ENCODE measurements at regions not wholly inside any gene's neighbourhood (a gene's known extent, or its start where the extent isn't known, plus 50 kb on each side); places are given as distances from the start of the nearest gene placed in this dataset.
A peak's percentile ranks its signal among the peaks of the same experiment; 100 is the strongest.

DNA sequence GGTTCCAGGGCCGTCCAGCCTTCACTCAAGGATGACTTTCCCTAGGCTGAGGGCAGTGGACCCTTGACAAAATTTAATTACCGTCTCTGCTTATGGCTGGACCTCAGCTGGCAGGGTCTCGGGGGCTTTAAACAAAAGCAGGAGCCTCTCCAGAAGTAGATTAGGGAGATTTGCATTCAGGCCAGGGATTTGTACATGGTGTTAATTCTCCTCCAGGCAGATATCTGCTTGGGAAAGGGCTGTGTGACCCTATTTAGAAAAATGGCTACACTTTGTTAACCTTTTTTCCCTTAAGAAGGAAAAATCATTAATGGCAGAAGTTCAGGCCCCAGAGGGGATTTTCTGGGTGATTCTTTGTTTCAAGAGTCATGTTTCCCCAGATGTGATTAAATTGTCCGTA, 329.1 kb upstream of the C2CD4B start:
- Histone ChIP-seq H3K27me3 (ENCODE audit: control insufficient read depth, insufficient read depth) (no peaks in the 10 kb centered on the region), H3K9me3 (ENCODE audit: control insufficient read depth, low read length) (no peaks in the 10 kb centered on the region), H3K27ac (ENCODE audit: low read length) (no peak overlapping the region), H3K4me1 (ENCODE audit: control insufficient read depth, insufficient read depth, low read length) (peaks cover 17% of the 10 kb centered on the region), H3K4me3 (ENCODE audit: low read length) (no peak overlapping the region)
- intact Hi-C loops (cut with DNase I): no loop called here
- ATAC-seq: no peak
- peak in 1 of 3 donors; percentile 62 for DNase-seq
- WGBS: 50% methylated on average over 4 of the region's 4 CpGs

DNA sequence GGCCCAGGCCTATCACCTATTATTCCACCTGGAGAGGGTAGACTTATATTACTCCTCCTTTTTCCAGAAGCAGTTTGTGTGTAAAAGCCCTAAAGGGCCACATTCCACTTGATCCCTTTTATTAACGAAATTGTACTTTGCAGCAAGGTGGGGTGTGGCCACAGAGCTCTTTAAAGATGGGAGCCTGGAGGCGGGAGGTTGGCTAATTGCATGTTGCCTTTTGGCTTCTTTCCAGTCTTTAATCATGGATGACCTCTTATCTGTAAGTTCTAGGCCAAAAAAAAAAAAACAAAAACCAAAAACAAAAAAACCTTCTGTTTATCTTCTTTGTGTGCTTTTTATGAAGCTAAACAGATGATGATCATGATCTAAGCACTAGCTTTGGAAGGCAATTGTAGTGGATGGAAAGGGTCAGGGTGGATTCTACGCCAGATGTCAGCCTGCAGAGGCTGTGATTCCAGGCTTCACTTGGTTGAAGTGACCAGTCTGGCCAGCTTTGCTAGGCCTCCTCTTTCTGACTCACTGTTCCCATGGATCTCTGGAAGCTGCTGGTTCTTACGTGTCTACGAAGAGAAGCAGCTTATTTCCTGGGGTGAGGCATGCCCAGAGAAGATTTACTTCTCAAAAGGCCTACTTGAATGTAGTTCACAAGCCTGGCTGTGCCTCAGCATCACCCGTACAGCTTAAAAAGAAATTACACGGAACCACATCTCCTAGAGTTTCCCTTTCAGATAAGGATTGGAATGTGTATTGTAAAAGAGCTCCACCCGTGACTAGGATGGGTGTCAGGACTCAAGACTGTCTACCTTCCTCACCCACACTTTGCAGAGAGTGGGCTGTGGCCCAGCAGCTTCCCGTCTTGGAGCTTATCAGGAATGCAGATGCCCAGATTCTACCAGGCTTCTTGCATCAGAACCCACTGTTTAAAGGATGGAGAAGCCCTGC, 330.9 kb upstream of the C2CD4B start:
- DNase-seq: peak; percentile 65 to 75 (median 66)
- no peaks in the 10 kb centered on the region for H3K9me3 ChIP-seq (ENCODE audit: control insufficient read depth, low read length)
- peaks cover 17% of the 10 kb centered on the region for H3K4me1 ChIP-seq (ENCODE audit: control insufficient read depth, insufficient read depth, low read length)
- intact Hi-C loops (cut with DNase I): no loop called here
- no peak overlapping the region for H3K4me3 ChIP-seq (ENCODE audit: low read length)
- H3K27me3 ChIP-seq (ENCODE audit: control insufficient read depth, insufficient read depth): no peaks in the 10 kb centered on the region
- 38% methylated on average over 9 of the region's 9 CpGs for WGBS
- ATAC-seq: peak; percentile 88 to 93
- peak overlapping the region; percentile 4 for H3K27ac ChIP-seq (ENCODE audit: low read length)

DNA sequence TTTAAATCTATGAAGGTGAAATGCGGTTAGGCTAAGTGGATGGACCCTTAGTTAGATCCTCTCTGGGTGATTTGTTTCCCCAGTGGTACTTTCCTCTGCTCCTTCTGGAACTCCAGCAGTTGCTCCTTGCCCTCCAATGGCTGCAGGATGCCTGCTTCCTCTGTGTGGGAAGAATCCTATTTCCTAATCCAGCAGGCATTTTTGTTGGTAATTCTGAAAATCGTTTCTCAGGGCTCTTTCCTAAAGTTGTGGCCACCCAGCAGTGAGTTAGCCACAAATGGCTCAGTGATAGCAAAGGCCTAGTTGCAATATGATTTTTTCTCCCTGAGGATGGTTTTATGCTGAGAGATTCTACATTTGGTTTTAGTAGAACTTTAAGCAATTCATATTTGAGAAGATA, 332.3 kb upstream of the C2CD4B start:
- ATAC-seq: no peak
- WGBS: 57% methylated on average over 2 of the region's 2 CpGs
- Histone ChIP-seq H3K27ac (ENCODE audit: low read length) (no peak overlapping the region), H3K4me3 (ENCODE audit: low read length) (no peak overlapping the region), H3K9me3 (ENCODE audit: control insufficient read depth, low read length) (no peaks in the 10 kb centered on the region), H3K27me3 (ENCODE audit: control insufficient read depth, insufficient read depth) (no peaks in the 10 kb centered on the region), H3K4me1 (ENCODE audit: control insufficient read depth, insufficient read depth, low read length) (peaks cover 17% of the 10 kb centered on the region)
- no peak for DNase-seq
- intact Hi-C loops (cut with DNase I): no loop called here

DNA sequence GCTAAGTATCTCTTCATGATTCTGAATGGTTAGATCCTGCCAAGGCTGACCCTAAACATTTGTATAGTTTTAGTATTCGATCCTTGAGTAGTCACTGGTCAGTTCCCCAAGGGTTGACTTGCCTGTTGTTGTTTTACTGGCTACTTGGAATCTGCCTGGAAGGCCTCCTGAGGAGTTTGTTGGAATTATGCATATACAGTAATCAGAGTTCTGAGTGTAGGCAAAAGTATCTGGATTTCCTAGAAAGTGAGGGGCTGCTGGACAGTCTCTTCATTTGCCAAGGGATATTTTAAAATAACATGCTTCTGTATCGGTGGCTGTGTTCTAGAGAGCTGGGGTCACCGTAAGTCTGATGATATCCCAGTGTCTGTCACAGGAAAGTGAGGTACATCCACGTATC, 333.2 kb upstream of the C2CD4B start:
- ATAC-seq (no peak), DNase-seq (no peak)
- intact Hi-C loops (cut with DNase I): no loop called here
- no peak overlapping the region for H3K27ac ChIP-seq (ENCODE audit: low read length)
- H3K9me3 ChIP-seq (ENCODE audit: control insufficient read depth, low read length): no peaks in the 10 kb centered on the region
- 65% methylated on average over 4 of the region's 4 CpGs for WGBS
- H3K4me3 ChIP-seq (ENCODE audit: low read length): no peak overlapping the region
- no peaks in the 10 kb centered on the region for H3K27me3 ChIP-seq (ENCODE audit: control insufficient read depth, insufficient read depth)
- H3K4me1 ChIP-seq (ENCODE audit: control insufficient read depth, insufficient read depth, low read length): peaks cover 17% of the 10 kb centered on the region

DNA sequence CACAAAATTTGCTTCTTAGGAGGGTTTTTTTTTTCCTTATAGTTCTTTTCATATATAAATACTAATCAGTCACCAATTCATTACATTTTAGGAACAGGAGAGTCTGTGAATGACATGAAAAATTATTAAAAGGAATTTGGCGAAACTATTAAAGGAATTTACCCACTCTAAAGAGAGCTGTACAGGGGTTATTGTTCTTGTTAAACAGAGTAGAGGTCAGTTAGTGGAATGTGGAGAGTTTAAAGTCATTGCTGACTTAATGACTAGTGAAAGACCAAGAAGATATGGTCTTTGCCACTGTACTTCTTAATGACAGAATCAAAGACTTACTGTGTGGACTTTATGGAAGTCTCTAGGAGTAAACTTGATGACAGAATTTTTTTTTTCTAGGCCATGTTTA, 333.6 kb upstream of the C2CD4B start:
- no peak for ATAC-seq
- peaks cover 21% of the 10 kb centered on the region for H3K4me1 ChIP-seq (ENCODE audit: control insufficient read depth, insufficient read depth, low read length)

DNA sequence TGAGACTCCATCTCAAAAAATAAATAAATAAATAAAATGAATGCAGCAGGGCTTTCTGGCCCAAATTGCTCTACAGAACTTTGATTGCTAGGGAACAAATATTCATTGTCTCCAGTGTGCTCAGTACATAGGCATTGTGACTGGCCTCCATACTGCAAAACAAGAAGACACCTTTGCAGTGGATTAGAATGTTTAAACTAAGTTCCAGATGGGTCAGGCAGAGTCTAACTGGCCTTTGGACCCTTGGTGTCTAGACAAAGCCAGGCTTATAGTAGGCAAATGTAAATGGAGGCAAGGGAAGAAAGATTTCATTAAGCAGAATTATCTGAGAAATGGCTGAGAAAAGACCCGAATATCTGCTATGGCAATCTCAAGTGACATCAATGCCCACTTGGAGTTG, 335.2 kb upstream of the C2CD4B start:
- H3K9me3 ChIP-seq (ENCODE audit: control insufficient read depth, low read length): no peaks in the 10 kb centered on the region
- WGBS: 91% methylated on average over 1 of the region's 1 CpG
- H3K27ac ChIP-seq (ENCODE audit: low read length): no peak overlapping the region
- ATAC-seq (no peak), DNase-seq (no peak)
- intact Hi-C loops (cut with DNase I): loop anchor here in 1 of 4 donors (10.0 kb wide), 1 partner anchor 106 kb away; the partner anchor contains the start of gene TLN2
- H3K4me1 ChIP-seq (ENCODE audit: control insufficient read depth, insufficient read depth, low read length): peaks cover 15% of the 10 kb centered on the region
- no peak overlapping the region for H3K4me3 ChIP-seq (ENCODE audit: low read length)
- no peaks in the 10 kb centered on the region for H3K27me3 ChIP-seq (ENCODE audit: control insufficient read depth, insufficient read depth)

More for the DNA sequence above, 333.6 kb upstream of the C2CD4B start:
- H3K27ac ChIP-seq (ENCODE audit: low read length): no peak overlapping the region
- 96% methylated on average over 1 of the region's 1 CpG for WGBS
- DNase-seq: no peak
- no peaks in the 10 kb centered on the region for H3K27me3 ChIP-seq (ENCODE audit: control insufficient read depth, insufficient read depth)
- no peaks in the 10 kb centered on the region for H3K9me3 ChIP-seq (ENCODE audit: control insufficient read depth, low read length)
- H3K4me3 ChIP-seq (ENCODE audit: low read length): no peak overlapping the region
- intact Hi-C loops (cut with DNase I): no loop called here

GRCh38 chr15:62502451-62502850, 337.4 kb upstream of the C2CD4B start:
- peaks cover 15% of the 10 kb centered on the region for H3K4me1 ChIP-seq (ENCODE audit: control insufficient read depth, insufficient read depth, low read length)
- H3K27me3 ChIP-seq (ENCODE audit: control insufficient read depth, insufficient read depth): no peaks in the 10 kb centered on the region
- no peak overlapping the region for H3K4me3 ChIP-seq (ENCODE audit: low read length)
- H3K9me3 ChIP-seq (ENCODE audit: control insufficient read depth, low read length): no peaks in the 10 kb centered on the region
- intact Hi-C loops (cut with DNase I): loop anchor here in 1 of 4 donors (10.0 kb wide), 1 partner anchor 108 kb away; the partner anchor contains the start of gene TLN2
- no peak overlapping the region for H3K27ac ChIP-seq (ENCODE audit: low read length)
- WGBS: 83% methylated on average over 5 of the region's 5 CpGs
- ATAC-seq (no peak), DNase-seq (no peak)

GRCh38 chr15:62503451-62503850, 338.4 kb upstream of the C2CD4B start:
- Histone ChIP-seq H3K4me1 (ENCODE audit: control insufficient read depth, insufficient read depth, low read length) (peaks cover 17% of the 10 kb centered on the region), H3K27ac (ENCODE audit: low read length) (no peak overlapping the region), H3K4me3 (ENCODE audit: low read length) (no peak overlapping the region), H3K27me3 (ENCODE audit: control insufficient read depth, insufficient read depth) (no peaks in the 10 kb centered on the region), H3K9me3 (ENCODE audit: control insufficient read depth, low read length) (no peaks in the 10 kb centered on the region)
- intact Hi-C loops (cut with DNase I): loop anchor here in 1 of 4 donors (10.0 kb wide), 1 partner anchor 109 kb away; the partner anchor contains the start of gene TLN2
- DNase-seq (peak in 1 of 3 donors; percentile 48), ATAC-seq (peak in 1 of 2 donors; percentile 29)
- 30% methylated on average over 1 of the region's 1 CpG for WGBS

DNA sequence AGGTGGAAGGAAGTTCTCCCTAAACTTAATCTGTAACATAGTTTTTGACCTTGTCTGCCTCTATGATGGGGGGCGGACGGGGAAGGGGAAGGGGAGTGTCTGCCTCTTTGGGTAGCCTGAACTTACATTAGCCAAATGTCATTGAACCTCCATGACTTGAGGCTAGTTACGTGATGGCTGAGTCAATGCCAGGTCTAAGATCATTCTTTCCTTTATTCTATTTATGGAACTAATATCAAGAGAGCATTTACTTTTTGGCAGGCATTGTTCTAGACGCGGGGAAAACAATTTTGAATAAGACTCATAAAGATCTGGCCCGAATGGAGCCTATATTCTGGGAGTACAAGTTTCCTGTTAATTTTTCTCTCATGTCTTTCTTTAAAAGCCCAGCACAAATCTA, 340.7 kb upstream of the C2CD4B start:
- H3K4me1 ChIP-seq (ENCODE audit: control insufficient read depth, insufficient read depth, low read length): peaks cover 19% of the 10 kb centered on the region
- DNase-seq: no peak
- intact Hi-C loops (cut with DNase I): loop anchor here in 1 of 4 donors (10.0 kb wide), 1 partner anchor 111 kb away; the partner anchor contains the start of gene TLN2
- H3K27ac ChIP-seq (ENCODE audit: low read length): peak overlapping the region; percentile 98
- H3K9me3 ChIP-seq (ENCODE audit: control insufficient read depth, low read length): no peaks in the 10 kb centered on the region
- no peak overlapping the region for H3K4me3 ChIP-seq (ENCODE audit: low read length)
- 21% methylated on average over 6 of the region's 6 CpGs for WGBS
- ATAC-seq: peak; percentile 55 to 71
- H3K27me3 ChIP-seq (ENCODE audit: control insufficient read depth, insufficient read depth): no peaks in the 10 kb centered on the region

DNA sequence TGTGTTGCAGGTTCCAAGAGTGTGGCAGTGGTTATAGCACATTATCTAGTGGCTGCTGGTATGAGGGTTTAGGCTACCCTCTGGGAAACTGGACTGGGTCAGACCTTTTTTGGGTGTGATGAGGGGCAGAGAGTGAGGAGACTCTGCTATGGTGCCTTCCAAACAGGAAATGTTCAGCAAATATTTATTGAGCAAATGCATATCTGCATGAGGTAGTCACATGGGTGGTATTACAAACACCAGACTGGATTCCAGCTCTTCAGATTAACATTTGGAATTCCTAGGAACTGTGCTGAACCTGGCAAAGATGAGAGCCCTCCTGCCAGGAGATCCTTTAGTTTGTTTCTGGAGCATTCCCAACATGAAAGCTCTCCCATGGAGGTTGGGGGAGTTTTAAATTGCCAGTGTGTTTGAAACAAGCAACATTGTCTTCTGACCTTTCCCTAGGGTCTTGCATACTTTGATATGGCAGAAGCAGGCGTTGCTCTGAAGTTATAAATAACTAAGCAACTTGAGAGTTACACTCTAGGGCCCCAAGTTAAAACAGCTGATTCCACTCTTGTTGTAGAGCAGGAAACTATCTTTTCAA, 341.2 kb upstream of the C2CD4B start:
- no peak for DNase-seq
- H3K4me1 ChIP-seq (ENCODE audit: control insufficient read depth, insufficient read depth, low read length): peaks cover 19% of the 10 kb centered on the region
- 10% methylated on average over 1 of the region's 1 CpG for WGBS

DNA sequence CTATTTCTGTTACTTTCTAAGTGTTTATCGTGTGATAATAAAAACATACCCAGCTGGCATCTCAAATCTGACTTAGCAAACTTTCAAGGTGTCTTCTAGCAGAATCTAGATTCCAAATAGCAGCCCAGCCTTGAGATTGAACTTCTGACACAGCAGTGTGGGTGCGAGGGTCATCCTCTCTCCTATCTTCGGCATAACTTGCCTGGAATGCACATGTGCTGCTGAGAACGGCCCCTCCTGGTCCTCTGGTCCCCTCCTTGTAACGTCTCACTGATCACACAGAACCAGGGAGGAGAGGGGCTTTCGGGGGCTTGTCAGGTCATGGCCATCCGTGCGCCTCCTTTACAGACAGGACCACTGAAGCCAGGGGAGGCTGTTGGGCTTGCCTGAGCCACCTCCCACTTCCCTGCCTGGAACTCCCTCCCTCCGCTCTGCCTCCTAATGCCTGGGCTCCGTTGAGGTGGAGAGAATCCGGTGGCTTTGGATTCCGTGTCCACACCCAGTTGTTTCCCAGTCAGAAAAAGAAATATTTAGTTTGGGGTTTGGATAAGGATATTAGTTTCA, 344.4 kb upstream of the C2CD4B start:
- no peak overlapping the region for H3K4me3 ChIP-seq (ENCODE audit: low read length)
- ATAC-seq: no peak
- no peaks in the 10 kb centered on the region for H3K9me3 ChIP-seq (ENCODE audit: control insufficient read depth, low read length)
- H3K27me3 ChIP-seq (ENCODE audit: control insufficient read depth, insufficient read depth): no peaks in the 10 kb centered on the region
- H3K4me1 ChIP-seq (ENCODE audit: control insufficient read depth, insufficient read depth, low read length): peaks cover 17% of the 10 kb centered on the region
- DNase-seq: no peak
- intact Hi-C loops (cut with DNase I): loop anchor here in 1 of 4 donors (10.0 kb wide), 1 partner anchor 115 kb away; the partner anchor contains the start of gene TLN2
- WGBS: 81% methylated on average over 12 of the region's 12 CpGs
- no peak overlapping the region for H3K27ac ChIP-seq (ENCODE audit: low read length)

More for the DNA sequence above, 341.2 kb upstream of the C2CD4B start:
- intact Hi-C loops (cut with DNase I): loop anchor here in 1 of 4 donors (10.0 kb wide), 1 partner anchor 112 kb away; the partner anchor contains the start of gene TLN2
- peak; percentile 64 to 67 for ATAC-seq
- Histone ChIP-seq H3K27ac (ENCODE audit: low read length) (peak overlapping the region; percentile 98), H3K9me3 (ENCODE audit: control insufficient read depth, low read length) (no peaks in the 10 kb centered on the region), H3K27me3 (ENCODE audit: control insufficient read depth, insufficient read depth) (no peaks in the 10 kb centered on the region), H3K4me3 (ENCODE audit: low read length) (no peak overlapping the region)
